ENCODE measurements at regions not wholly inside any gene's neighbourhood (a gene's known extent, or its start where the extent isn't known, plus 50 kb on each side); places are given as distances from the start of the nearest gene placed in this dataset.

DNA sequence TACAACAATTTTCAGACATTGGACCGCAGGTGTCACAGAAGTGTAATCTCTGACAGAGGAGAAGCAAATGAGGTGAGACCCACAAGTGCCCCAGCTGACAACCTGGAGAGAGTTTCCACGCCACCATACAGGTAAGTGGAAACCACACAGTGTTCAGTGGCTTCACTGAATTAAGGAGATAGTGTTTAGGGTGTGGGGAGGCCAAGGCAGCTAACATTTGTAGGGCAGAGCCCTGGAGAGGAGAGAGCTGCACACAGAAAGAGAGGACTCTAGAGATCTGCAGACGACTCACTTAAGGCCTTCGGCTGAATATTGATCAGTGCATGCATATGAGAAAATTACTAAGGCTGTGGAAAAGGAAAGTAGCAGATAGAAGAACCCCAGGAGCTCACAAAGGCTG is 228.9 kb upstream of the TNRC6C start:
- no peaks in the 10 kb centered on the region for H3K27me3 ChIP-seq (ENCODE audit: control insufficient read depth, insufficient read depth, low read length, poor library complexity, severe bottlenecking)
- 91 to 95% methylated on average over 4 of the region's 4 CpGs for WGBS, 2 experiments
- H3K4me3 ChIP-seq (ENCODE audit: insufficient read depth, low read depth, low read length) = no peak overlapping the region
- no peak overlapping the region for H3K27ac ChIP-seq (ENCODE audit: insufficient read depth, low read depth, low read length, poor library complexity, severe bottlenecking)
- H3K9me3 ChIP-seq (ENCODE audit: control insufficient read depth, low read length) = peaks cover 2% of the 10 kb centered on the region
- peaks cover 18% of the 10 kb centered on the region for H3K4me1 ChIP-seq (ENCODE audit: control insufficient read depth, insufficient read depth, low read length)
- no peaks in the 10 kb centered on the region for H3K36me3 ChIP-seq (ENCODE audit: control insufficient read depth, insufficient read depth, low read length)

DNA sequence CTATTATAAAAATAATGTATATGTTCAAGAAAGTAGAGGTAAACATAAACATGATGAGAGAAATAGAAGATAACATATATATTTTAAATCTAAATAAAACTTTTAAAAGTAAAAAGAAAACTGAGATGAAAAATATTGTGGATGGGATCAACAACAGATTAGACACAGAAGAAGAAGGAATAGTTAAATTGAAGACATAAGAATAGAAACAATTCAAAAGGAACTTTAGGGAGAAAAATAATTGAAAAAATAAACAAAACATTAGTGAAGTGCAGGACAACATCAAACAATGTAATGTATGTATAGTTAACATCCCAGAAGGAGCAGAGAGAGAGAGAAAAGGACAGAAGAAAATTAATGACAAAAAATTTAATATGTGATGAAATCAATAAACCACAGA is 228.1 kb upstream of the TNRC6C start:
- Histone ChIP-seq H3K27me3 (ENCODE audit: control insufficient read depth, insufficient read depth, low read length, poor library complexity, severe bottlenecking) (no peaks in the 10 kb centered on the region), H3K4me3 (ENCODE audit: insufficient read depth, low read depth, low read length) (no peak overlapping the region), H3K36me3 (ENCODE audit: control insufficient read depth, insufficient read depth, low read length) (no peaks in the 10 kb centered on the region), H3K9me3 (ENCODE audit: control insufficient read depth, low read length) (peaks cover 2% of the 10 kb centered on the region), H3K4me1 (ENCODE audit: control insufficient read depth, insufficient read depth, low read length) (peaks cover 26% of the 10 kb centered on the region), H3K27ac (ENCODE audit: insufficient read depth, low read depth, low read length, poor library complexity, severe bottlenecking) (no peak overlapping the region)

DNA sequence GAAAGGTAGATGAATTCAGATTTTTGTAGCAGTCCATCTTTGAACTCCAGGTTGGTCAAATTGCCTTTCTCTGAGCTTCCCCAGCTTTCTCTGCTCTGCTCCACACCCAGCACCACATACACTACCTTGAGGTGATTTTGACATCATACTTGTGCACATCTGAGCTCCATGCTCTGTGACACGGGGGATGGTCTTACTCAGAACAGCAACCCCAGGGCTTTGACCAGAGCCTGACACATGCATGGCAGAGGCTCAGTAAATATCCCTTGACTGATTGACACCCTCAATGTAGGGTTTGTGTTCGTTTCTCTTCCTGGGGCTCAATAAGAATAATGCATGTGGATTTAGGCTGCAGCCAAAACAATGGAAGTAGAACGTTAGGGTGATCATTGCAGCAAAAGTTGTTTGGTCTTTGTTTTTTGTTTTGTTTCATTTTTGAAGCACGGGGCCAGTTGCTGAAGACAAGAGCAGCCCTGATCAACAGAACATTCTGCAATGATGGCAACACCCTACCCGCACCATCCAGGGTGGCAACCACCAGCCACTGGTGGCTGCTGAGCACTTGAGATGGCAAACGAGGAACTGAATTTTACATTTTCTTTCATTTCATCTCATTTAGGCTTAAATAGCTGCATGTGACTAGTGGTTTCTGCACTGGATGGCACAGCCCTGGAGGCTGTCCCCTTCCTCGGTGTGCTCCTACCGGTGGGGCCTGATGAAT is 224.8 kb upstream of the TNRC6C start:
- Histone ChIP-seq H3K27me3 (ENCODE audit: control insufficient read depth, insufficient read depth, low read length, poor library complexity, severe bottlenecking) (no peaks in the 10 kb centered on the region), H3K4me3 (ENCODE audit: insufficient read depth, low read depth, low read length) (no peak overlapping the region), H3K36me3 (ENCODE audit: control insufficient read depth, insufficient read depth, low read length) (no peaks in the 10 kb centered on the region), H3K4me1 (ENCODE audit: control insufficient read depth, insufficient read depth, low read length) (peaks cover 41% of the 10 kb centered on the region), H3K27ac (ENCODE audit: insufficient read depth, low read depth, low read length, poor library complexity, severe bottlenecking) (no peak overlapping the region), H3K9me3 (ENCODE audit: control insufficient read depth, low read length) (peaks cover 2% of the 10 kb centered on the region)
- WGBS, 2 experiments = 86 to 87% methylated on average over 8 of the region's 8 CpGs

DNA sequence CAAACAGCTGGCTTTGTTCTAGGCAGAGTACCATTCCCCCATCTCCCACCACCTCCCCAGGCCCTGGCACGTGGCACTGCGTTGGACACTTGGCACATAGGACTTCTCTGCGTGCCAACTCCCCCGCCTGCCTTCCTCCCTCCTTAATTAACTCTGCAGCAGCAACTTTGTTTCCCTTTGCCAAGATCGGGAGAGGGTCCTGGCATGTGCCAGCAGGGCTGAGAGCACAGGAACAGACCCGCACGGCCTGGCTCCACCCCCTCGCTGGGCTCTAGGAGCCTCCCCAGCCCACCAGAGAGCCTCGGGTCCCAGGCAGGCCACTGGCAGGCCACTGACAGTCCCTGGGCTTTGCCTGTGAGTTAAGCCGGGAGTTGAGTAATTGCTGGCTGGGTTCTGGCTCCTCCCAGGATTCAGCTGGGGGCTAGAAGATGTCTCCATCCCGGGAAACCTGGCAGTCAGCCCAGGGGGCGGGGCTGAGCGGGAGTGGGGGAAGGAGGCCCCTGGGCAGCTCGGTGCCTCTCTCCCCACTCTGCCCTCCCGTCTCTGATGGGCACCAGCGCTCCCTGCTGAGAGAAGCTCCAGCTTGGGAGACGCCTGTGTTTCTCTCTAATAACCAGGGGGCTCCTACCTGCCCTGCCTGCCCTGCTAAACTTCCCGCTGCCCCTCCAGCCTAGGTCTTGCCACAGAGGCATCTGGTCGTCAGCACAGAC is 224.0 kb upstream of the TNRC6C start:
- Histone ChIP-seq H3K36me3 (ENCODE audit: control insufficient read depth, insufficient read depth, low read length) (no peaks in the 10 kb centered on the region), H3K27ac (ENCODE audit: insufficient read depth, low read depth, low read length, poor library complexity, severe bottlenecking) (no peak overlapping the region), H3K4me3 (ENCODE audit: insufficient read depth, low read depth, low read length) (no peak overlapping the region), H3K4me1 (ENCODE audit: control insufficient read depth, insufficient read depth, low read length) (peaks cover 45% of the 10 kb centered on the region), H3K9me3 (ENCODE audit: control insufficient read depth, low read length) (peaks cover 2% of the 10 kb centered on the region), H3K27me3 (ENCODE audit: control insufficient read depth, insufficient read depth, low read length, poor library complexity, severe bottlenecking) (no peaks in the 10 kb centered on the region)
- 36 to 41% methylated on average over 19 of the region's 19 CpGs for WGBS, 2 experiments

DNA sequence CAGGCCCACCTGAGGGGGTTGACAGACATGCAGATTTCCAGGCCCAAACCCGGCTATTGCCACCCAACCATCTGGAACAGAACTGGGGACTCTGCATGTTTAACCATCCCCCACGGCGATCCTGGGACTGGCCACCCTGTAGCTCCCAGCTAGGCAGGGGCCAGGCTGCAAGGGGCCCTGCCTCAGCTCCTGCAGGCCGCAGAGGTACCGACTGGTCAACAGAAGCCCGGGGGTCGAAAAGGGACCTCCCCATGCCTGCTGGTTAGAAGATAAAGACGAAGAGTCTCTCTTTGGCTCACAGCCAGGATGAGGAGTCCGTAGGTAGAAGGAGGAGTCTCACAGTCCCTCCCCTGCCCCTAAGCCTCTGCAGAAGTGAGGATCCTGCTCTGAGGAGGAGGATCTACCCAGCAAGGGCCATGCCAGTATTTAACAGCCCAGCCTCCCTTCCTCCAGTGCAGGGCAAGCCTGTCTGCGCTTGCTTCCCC is 223.4 kb upstream of the TNRC6C start:
- Histone ChIP-seq H3K27me3 (ENCODE audit: control insufficient read depth, insufficient read depth, low read length, poor library complexity, severe bottlenecking) (no peaks in the 10 kb centered on the region), H3K36me3 (ENCODE audit: control insufficient read depth, insufficient read depth, low read length) (no peaks in the 10 kb centered on the region), H3K4me3 (ENCODE audit: insufficient read depth, low read depth, low read length) (no peak overlapping the region), H3K9me3 (ENCODE audit: control insufficient read depth, low read length) (peaks cover 2% of the 10 kb centered on the region), H3K4me1 (ENCODE audit: control insufficient read depth, insufficient read depth, low read length) (peaks cover 45% of the 10 kb centered on the region), H3K27ac (ENCODE audit: insufficient read depth, low read depth, low read length, poor library complexity, severe bottlenecking) (no peak overlapping the region)
- WGBS, 2 experiments = 29% methylated on average over 10 of the region's 10 CpGs

DNA sequence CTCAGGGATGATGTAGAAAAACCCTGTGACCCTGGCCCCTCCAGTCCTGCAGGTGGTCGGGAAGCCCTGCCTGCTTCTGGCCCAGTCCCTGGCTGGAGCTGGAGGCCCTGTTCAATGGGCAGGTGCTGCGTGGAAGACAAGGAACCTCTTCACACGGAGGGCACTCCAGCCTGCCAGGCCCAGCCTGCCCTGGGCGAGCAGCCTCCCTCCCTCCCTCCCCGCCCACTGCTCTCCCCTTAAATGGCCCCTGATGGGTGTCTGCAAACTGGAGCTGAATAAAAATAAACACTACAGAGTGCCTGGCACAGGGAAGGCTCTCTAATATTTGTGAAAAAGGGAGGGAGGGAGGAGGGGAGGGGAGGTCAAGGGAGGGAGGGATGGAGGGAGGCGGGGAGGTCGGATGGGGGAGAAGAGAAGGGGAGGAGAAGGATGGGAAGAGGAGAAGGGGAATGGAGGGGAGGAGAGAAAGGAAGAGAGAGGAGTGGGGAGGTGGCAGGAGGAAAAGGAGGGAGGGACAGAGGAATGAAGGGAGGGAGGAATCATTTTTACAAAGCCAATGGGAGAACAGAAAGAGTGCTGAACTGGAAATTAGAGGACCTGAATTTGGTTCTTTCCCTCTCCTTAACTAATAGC is 222.8 kb upstream of the TNRC6C start:
- WGBS, 2 experiments = 14 to 20% methylated on average over 6 to 7 of the region's 7 CpGs
- no peak overlapping the region for H3K4me3 ChIP-seq (ENCODE audit: insufficient read depth, low read depth, low read length)
- H3K27me3 ChIP-seq (ENCODE audit: control insufficient read depth, insufficient read depth, low read length, poor library complexity, severe bottlenecking) = no peaks in the 10 kb centered on the region
- H3K36me3 ChIP-seq (ENCODE audit: control insufficient read depth, insufficient read depth, low read length) = no peaks in the 10 kb centered on the region
- H3K4me1 ChIP-seq (ENCODE audit: control insufficient read depth, insufficient read depth, low read length) = peaks cover 45% of the 10 kb centered on the region
- no peak overlapping the region for H3K27ac ChIP-seq (ENCODE audit: insufficient read depth, low read depth, low read length, poor library complexity, severe bottlenecking)
- H3K9me3 ChIP-seq (ENCODE audit: control insufficient read depth, low read length) = peaks cover 2% of the 10 kb centered on the region

DNA sequence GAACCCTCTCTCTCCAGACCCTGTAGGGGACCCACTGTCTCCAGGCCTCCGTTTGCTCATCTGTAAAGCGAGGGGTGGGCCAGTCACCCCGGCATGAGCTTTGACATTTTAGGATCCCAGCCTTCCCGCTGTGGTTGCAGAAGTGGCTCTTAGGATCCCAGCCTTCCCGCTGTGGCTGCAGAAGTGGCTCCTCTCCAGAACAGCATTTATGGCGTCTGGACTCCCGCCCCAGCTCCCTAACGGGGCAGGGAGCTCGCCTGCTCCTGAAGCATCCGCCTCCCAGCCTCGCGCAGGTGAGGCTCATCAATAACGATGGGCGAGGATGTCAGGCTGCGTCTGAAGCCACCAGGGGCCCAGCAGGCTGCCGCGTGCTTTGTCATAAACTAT is 222.3 kb upstream of the TNRC6C start:
- WGBS, 2 experiments = 26 to 27% methylated on average over 17 of the region's 17 CpGs
- Histone ChIP-seq H3K9me3 (ENCODE audit: control insufficient read depth, low read length) (peaks cover 2% of the 10 kb centered on the region), H3K27me3 (ENCODE audit: control insufficient read depth, insufficient read depth, low read length, poor library complexity, severe bottlenecking) (no peaks in the 10 kb centered on the region), H3K36me3 (ENCODE audit: control insufficient read depth, insufficient read depth, low read length) (no peaks in the 10 kb centered on the region), H3K4me3 (ENCODE audit: insufficient read depth, low read depth, low read length) (no peak overlapping the region), H3K4me1 (ENCODE audit: control insufficient read depth, insufficient read depth, low read length) (peaks cover 45% of the 10 kb centered on the region), H3K27ac (ENCODE audit: insufficient read depth, low read depth, low read length, poor library complexity, severe bottlenecking) (no peak overlapping the region)

DNA sequence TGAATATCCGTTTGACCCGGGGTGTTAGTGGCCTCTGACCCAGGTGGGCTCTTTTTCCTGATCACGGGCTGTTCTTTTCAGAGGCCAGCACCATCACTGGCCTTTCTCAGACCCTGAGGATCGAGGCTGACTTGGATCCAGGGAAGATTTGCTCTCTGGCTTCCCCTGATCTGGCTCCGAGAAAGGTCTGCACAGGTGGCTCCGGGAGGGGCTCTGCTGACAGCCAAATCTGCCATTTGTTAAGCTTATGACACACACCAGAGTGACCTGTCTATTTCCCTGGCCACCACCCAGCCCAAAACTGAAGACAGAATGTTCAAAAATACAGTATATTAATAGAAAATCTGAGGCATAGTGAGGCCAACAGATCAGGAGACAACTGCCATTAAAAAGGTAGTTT is 221.8 kb upstream of the TNRC6C start:
- H3K4me3 ChIP-seq (ENCODE audit: insufficient read depth, low read depth, low read length) = no peak overlapping the region
- H3K36me3 ChIP-seq (ENCODE audit: control insufficient read depth, insufficient read depth, low read length) = no peaks in the 10 kb centered on the region
- no peaks in the 10 kb centered on the region for H3K27me3 ChIP-seq (ENCODE audit: control insufficient read depth, insufficient read depth, low read length, poor library complexity, severe bottlenecking)
- H3K4me1 ChIP-seq (ENCODE audit: control insufficient read depth, insufficient read depth, low read length) = peaks cover 45% of the 10 kb centered on the region
- peaks cover 2% of the 10 kb centered on the region for H3K9me3 ChIP-seq (ENCODE audit: control insufficient read depth, low read length)
- WGBS, 2 experiments = 66 to 70% methylated on average over 6 of the region's 6 CpGs
- H3K27ac ChIP-seq (ENCODE audit: insufficient read depth, low read depth, low read length, poor library complexity, severe bottlenecking) = no peak overlapping the region

DNA sequence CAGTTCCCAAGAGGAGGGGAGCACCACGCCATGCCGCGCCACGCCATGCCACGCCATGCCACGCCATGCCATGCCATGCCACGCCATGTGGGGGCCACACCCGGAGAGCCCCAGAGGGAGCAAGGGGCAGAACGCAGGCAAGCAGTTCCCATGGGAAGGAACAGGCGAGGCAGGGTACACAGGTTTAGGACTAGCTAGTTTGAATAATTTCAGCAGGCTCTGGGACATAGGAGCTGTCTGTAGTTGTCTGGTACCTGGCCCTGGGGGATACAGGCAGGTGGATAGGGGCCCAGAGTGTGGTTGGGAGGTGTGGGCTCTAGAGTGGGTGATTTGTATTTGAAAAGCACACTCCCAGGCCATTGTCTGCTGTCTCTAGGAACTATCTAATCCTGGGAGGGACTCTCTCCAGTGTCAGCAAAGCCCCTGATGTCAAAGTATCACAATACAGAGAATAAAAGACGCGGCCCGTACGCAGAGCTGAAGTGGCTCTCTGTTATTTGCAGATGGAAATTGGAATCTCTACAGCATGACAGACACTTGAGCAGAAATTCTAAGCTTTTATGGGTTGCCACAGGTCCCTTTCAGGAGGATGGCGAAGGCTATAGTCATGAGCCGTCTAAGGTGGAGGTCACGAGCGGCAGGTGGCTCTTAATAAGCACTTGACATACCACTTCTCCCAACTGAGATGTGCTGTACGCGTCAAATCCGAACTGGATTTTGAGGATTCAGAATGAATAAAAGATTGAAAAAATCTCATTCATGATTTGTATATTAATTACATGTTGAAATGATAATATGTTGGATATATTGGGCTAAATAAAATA is 220.8 kb upstream of the TNRC6C start:
- Histone ChIP-seq H3K4me3 (ENCODE audit: insufficient read depth, low read depth, low read length) (no peak overlapping the region), H3K27me3 (ENCODE audit: control insufficient read depth, insufficient read depth, low read length, poor library complexity, severe bottlenecking) (no peaks in the 10 kb centered on the region), H3K4me1 (ENCODE audit: control insufficient read depth, insufficient read depth, low read length) (peaks cover 50% of the 10 kb centered on the region), H3K27ac (ENCODE audit: insufficient read depth, low read depth, low read length, poor library complexity, severe bottlenecking) (no peak overlapping the region), H3K9me3 (ENCODE audit: control insufficient read depth, low read length) (peaks cover 2% of the 10 kb centered on the region), H3K36me3 (ENCODE audit: control insufficient read depth, insufficient read depth, low read length) (no peaks in the 10 kb centered on the region)
- WGBS, 2 experiments = 79 to 82% methylated on average over 21 of the region's 21 CpGs

Measured in ectodermal cell (in vitro differentiated cells).